OCI-LY3 (cell line): ENCODE measurements at regions not wholly inside any gene's neighbourhood (a gene's known extent, or its start where the extent isn't known, plus 50 kb on each side); places are given as distances from the start of the nearest gene placed in this dataset.

Experiments
- H2AFZ ChIP-seq: fragments of 200-600, 300-600 bp; shearing (Covaris generic); 2 replicates; pipeline ENCODE4 v1.6.0; 2014; ENCODE audit warnings: antibody characterized with exemption, low read depth, low read length
- H3K27ac ChIP-seq: fragments of 200-600, 300-600 bp; sonication (generic); 2 replicates; pipeline ENCODE4 v1.5.1; 2014; ENCODE audit warnings: mild to moderate bottlenecking, low read length, moderate library complexity, mixed read lengths
- H3K27me3 ChIP-seq: fragments of 200-600, 300-600 bp; sonication (generic); 2 replicates; pipeline ENCODE4 v1.6.1; 2014; ENCODE audit warnings: low read depth, low read length, mixed read lengths
- H3K36me3 ChIP-seq: fragments of 200-600, 300-600 bp; sonication (generic); replicated peaks from 2 replicates; pipeline ENCODE3; 2014; ENCODE audit warnings: low read depth, low read length, mixed read lengths
- H3K4me1 ChIP-seq: fragments of 300-600, 200-600 bp; sonication (generic); 2 replicates; pipeline ENCODE4 v1.6.1; 2014; ENCODE audit warnings: low read length, mixed read lengths
- H3K4me2 ChIP-seq: fragments of 200-600, 300-600 bp; sonication (generic); 2 replicates; pipeline ENCODE4 v1.6.1; 2014; ENCODE audit warnings: low read length, mixed read lengths
- H3K4me3 ChIP-seq: fragments of 300-600, 200-600 bp; sonication (generic); 2 replicates; pipeline ENCODE4 v1.5.1; 2014; ENCODE audit warnings: antibody characterized with exemption, mild to moderate bottlenecking, low read length, moderate library complexity
- H3K79me2 ChIP-seq: fragments of 300-600, 200-600 bp; shearing (Covaris generic); 2 replicates; pipeline ENCODE4 v1.6.1; 2014; ENCODE audit warnings: mild to moderate bottlenecking, low read length, mixed read lengths
- H3K9ac ChIP-seq: fragments of 300-600, 200-600 bp; shearing (Covaris generic); 2 replicates; pipeline ENCODE4 v1.6.0; 2014; ENCODE audit warnings: mild to moderate bottlenecking, low read length, moderate library complexity
- H3K9me3 ChIP-seq: fragments of 200-600, 300-600 bp; shearing (Covaris generic); 2 replicates; pipeline ENCODE4 v1.6.1; 2014; ENCODE audit warnings: low read length, mixed read lengths; ENCODE audit not compliant: insufficient read depth
- H4K20me1 ChIP-seq: fragments of 200-600, 300-600 bp; sonication (generic); 2 replicates; pipeline ENCODE4 v1.6.1; 2016; ENCODE audit warnings: low read length, mixed read lengths; ENCODE audit not compliant: insufficient read depth
- EZH2phosphoT487 ChIP-seq: fragments of 200-600 bp; shearing (Covaris generic); IDR thresholded peaks from 2 replicates; pipeline ENCODE4 v1.6.1; 2018; ENCODE audit warnings: antibody characterized with exemption, mixed run types, low read depth
- TF ChIP-seq, protein P1 (sequence below): fragments of 200-600, 300-600 bp; sonication (generic); IDR thresholded peaks from 2 replicates; pipeline ENCODE4 v1.5.1; 2014; ENCODE audit warnings: antibody characterized with exemption, low read length, low read depth

DNA sequence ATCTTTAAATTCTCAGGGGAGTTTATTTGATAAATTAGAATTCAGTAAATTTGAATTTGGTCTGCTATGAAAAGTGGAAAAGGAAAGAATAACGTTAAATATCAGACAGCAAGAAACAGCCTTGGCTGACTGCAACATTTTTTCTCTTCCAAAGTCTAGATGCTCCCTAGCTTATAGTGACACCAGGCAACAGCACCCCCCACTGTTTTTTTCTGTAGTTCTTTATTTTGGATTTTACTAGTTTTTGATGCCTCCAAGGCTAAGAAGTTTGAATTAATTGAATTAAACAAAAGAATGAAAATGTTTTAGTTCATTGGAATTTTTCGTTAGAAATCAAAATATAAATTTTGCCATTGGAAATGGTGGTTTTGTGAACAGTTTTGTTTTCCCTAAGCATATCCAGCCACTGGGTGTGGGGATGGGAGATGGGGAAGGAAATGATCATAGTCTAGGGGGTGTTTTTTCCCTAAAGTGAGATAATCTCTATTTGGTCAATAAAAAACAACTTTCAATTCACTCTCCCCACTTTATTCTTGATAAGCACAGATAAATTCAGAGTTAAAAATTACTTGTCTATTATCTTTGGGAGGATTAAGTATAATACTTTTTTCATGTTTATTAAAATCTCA is 199.3 kb upstream of the CD180 start:
- Histone ChIP-seq H3K4me3 (no peak overlapping the region), H3K4me2 (no peak overlapping the region), H2AFZ (no peak overlapping the region), H3K36me3 (no peaks in the 10 kb centered on the region), H3K27me3 (no peaks in the 10 kb centered on the region), H3K9ac (no peak overlapping the region), H3K4me1 (no peaks in the 10 kb centered on the region), H4K20me1 (no peaks in the 10 kb centered on the region), H3K27ac (no peak overlapping the region), H3K79me2 (no peaks in the 10 kb centered on the region), H3K9me3 (no peaks in the 10 kb centered on the region)
- TF ChIP-seq EZH2phosphoT487: no peak
- TF ChIP-seq, protein P1, sequence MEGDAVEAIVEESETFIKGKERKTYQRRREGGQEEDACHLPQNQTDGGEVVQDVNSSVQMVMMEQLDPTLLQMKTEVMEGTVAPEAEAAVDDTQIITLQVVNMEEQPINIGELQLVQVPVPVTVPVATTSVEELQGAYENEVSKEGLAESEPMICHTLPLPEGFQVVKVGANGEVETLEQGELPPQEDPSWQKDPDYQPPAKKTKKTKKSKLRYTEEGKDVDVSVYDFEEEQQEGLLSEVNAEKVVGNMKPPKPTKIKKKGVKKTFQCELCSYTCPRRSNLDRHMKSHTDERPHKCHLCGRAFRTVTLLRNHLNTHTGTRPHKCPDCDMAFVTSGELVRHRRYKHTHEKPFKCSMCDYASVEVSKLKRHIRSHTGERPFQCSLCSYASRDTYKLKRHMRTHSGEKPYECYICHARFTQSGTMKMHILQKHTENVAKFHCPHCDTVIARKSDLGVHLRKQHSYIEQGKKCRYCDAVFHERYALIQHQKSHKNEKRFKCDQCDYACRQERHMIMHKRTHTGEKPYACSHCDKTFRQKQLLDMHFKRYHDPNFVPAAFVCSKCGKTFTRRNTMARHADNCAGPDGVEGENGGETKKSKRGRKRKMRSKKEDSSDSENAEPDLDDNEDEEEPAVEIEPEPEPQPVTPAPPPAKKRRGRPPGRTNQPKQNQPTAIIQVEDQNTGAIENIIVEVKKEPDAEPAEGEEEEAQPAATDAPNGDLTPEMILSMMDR: no peak

- H3K79me2 ChIP-seq: no peaks in the 10 kb centered on the region
- H3K4me1 ChIP-seq: no peaks in the 10 kb centered on the region
- no peak overlapping the region for H2AFZ ChIP-seq
- H4K20me1 ChIP-seq: no peaks in the 10 kb centered on the region
- H3K9me3 ChIP-seq: no peaks in the 10 kb centered on the region
- no peak overlapping the region for H3K27ac ChIP-seq
- no peaks in the 10 kb centered on the region for H3K36me3 ChIP-seq
- H3K4me3 ChIP-seq: no peak overlapping the region
- H3K4me2 ChIP-seq: no peak overlapping the region
- no peak overlapping the region for H3K9ac ChIP-seq
- H3K27me3 ChIP-seq: no peaks in the 10 kb centered on the region
- TF ChIP-seq, protein P1: no peak
- TF ChIP-seq EZH2phosphoT487: no peak
Measured at GRCh38 chr5:67393211-67393610, 196.6 kb upstream of the CD180 start.

DNA sequence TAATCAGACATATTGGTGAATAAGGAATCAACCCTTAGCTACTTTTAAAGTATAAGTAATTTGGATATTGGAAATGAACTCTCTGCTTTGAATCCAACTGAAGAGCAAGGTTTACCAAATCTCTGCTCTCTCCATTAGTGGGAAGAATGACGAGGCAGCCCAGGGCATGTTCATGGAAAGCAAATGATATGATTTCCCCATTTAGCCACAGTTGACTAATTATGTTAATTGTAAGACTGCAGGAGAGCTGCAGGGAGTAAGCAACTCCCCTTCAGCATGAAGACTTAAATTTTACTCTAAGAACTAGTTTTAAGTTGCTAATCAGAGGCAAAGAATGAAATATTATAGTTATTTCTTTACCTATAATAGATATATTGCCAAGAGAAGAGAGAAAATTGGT is 194.3 kb upstream of the CD180 start:
- Histone ChIP-seq H3K4me2 (no peak overlapping the region), H3K79me2 (no peaks in the 10 kb centered on the region), H3K27ac (no peak overlapping the region), H3K9ac (no peak overlapping the region), H3K27me3 (no peaks in the 10 kb centered on the region), H3K4me3 (no peak overlapping the region), H3K4me1 (no peaks in the 10 kb centered on the region), H3K36me3 (no peaks in the 10 kb centered on the region), H2AFZ (no peak overlapping the region), H4K20me1 (no peaks in the 10 kb centered on the region), H3K9me3 (no peaks in the 10 kb centered on the region)
- TF ChIP-seq EZH2phosphoT487: no peak
- TF ChIP-seq, protein P1: no peak

GRCh38 chr5:67383451-67383850 is 186.9 kb upstream of the CD180 start:
- H2AFZ ChIP-seq: no peak overlapping the region
- no peak overlapping the region for H3K27ac ChIP-seq
- H3K79me2 ChIP-seq: no peaks in the 10 kb centered on the region
- H3K36me3 ChIP-seq: no peaks in the 10 kb centered on the region
- no peaks in the 10 kb centered on the region for H3K4me1 ChIP-seq
- no peaks in the 10 kb centered on the region for H3K9me3 ChIP-seq
- no peak overlapping the region for H3K4me2 ChIP-seq
- no peak for TF ChIP-seq EZH2phosphoT487
- TF ChIP-seq, protein P1: no peak
- H3K27me3 ChIP-seq: no peaks in the 10 kb centered on the region
- H4K20me1 ChIP-seq: no peaks in the 10 kb centered on the region
- no peak overlapping the region for H3K9ac ChIP-seq
- H3K4me3 ChIP-seq: no peak overlapping the region
